PC-3 (cell line): ENCODE measurements at regions not wholly inside any gene's neighbourhood (a gene's known extent, or its start where the extent isn't known, plus 50 kb on each side); places are given as distances from the start of the nearest gene placed in this dataset.

Experiments
- ATAC-seq: fragments of 200-7000 bp; cut with Tn5 transposase; 2 replicates; pipeline ENCODE4 v1.9.1; 2020; ENCODE audit warnings: mild to moderate bottlenecking, moderate library complexity
- BruUV-seq: library from RNA; stranded (reverse); fragments of 400-500 nt; replicated peaks from 2 replicates; lab custom pipeline; 2021; lab: Mats Ljungman, UMichigan
- CTCF ChIA-PET: fragments of 300-600 bp; sonication (Branson Sonifier 250); formaldehyde crosslinking; loops from one replicate; lab custom pipeline; 2022; ENCODE audit warnings: antibody characterized with exemption; lab: Charles Lee
- POLR2A ChIA-PET: fragments of 300-600 bp; sonication (Branson Sonifier 250); formaldehyde crosslinking; loops from one replicate; lab custom pipeline; 2022; ENCODE audit warnings: antibody characterized with exemption; ENCODE audit not compliant: unreplicated experiment; lab: Charles Lee
- DNase-seq: peaks from one replicate; pipeline ENCODE4 v3.0.0-alpha.2; 2015
- H2AFZ ChIP-seq: fragments of 300-600 bp; sonication (generic); 2 replicates; pipeline ENCODE4 v1.6.0; 2016; ENCODE audit warnings: antibody characterized with exemption, low read length
- H3F3A ChIP-seq: fragments of 300-600 bp; sonication (generic); one replicate; pipeline ENCODE4 v1.6.0; 2017; ENCODE audit warnings: antibody characterized with exemption, low read length, control low read depth, mild to moderate bottlenecking; ENCODE audit not compliant: unreplicated experiment
- H3K27ac ChIP-seq: fragments of 300-600 bp; sonication (generic); 2 replicates; pipeline ENCODE4 v1.5.1; 2016; ENCODE audit warnings: mild to moderate bottlenecking, low read length
- H3K27me3 ChIP-seq: fragments of 300-600 bp; sonication (generic); 2 replicates; pipeline ENCODE4 v1.6.1; 2016; ENCODE audit warnings: low read length, mixed read lengths
- H3K36me3 ChIP-seq: fragments of 300-600 bp; sonication (generic); 2 replicates; pipeline ENCODE4 v1.6.1; 2016; ENCODE audit warnings: low read depth, mixed run types, low read length, mixed read lengths
- H3K4me1 ChIP-seq: fragments of 300-600 bp; sonication (generic); 2 replicates; pipeline ENCODE4 v1.5.1; 2016; ENCODE audit warnings: low read length; ENCODE audit not compliant: insufficient read depth
- H3K4me2 ChIP-seq: fragments of 300-600 bp; sonication (generic); 2 replicates; pipeline ENCODE4 v1.6.0; 2016; ENCODE audit warnings: low read length
- H3K4me3 ChIP-seq: fragments of 300-600 bp; sonication (generic); 2 replicates; pipeline ENCODE4 v1.5.1; 2016; ENCODE audit warnings: mild to moderate bottlenecking, low read length, mixed read lengths
- H3K79me2 ChIP-seq: fragments of 300-600 bp; sonication (generic); 2 replicates; pipeline ENCODE4 v1.6.1; 2017; ENCODE audit warnings: low read length, mixed read lengths
- H3K9ac ChIP-seq: fragments of 300-600 bp; sonication (generic); 2 replicates; pipeline ENCODE4 v1.6.0; 2016; ENCODE audit warnings: mild to moderate bottlenecking, low read length
- H3K9me2 ChIP-seq: fragments of 300-600 bp; sonication (generic); replicated peaks from 2 replicates; pipeline ENCODE4 v1.6.1; 2016; ENCODE audit warnings: mixed run types, low read length, mixed read lengths
- H3K9me3 ChIP-seq: fragments of 300-600 bp; sonication (generic); 2 replicates; pipeline ENCODE4 v1.6.1; 2016; ENCODE audit warnings: low read length, mixed read lengths
- H4K20me1 ChIP-seq: fragments of 300-600 bp; sonication (generic); 2 replicates; pipeline ENCODE4 v1.6.1; 2016; ENCODE audit warnings: low read length, mixed read lengths
- CTCF ChIP-seq: fragments of 300-600 bp; sonication (generic); conservative IDR thresholded peaks from 2 replicates; pipeline ENCODE4 v1.5.1; 2017; ENCODE audit warnings: antibody characterized with exemption, low read depth, mild to moderate bottlenecking, low read length
- EZH2 ChIP-seq: fragments of 300-600 bp; sonication (generic); IDR thresholded peaks from one replicate; pipeline ENCODE4 v1.6.1; 2017; ENCODE audit warnings: antibody characterized with exemption, mild to moderate bottlenecking, low read length; ENCODE audit not compliant: unreplicated experiment
- EZH2phosphoT487 ChIP-seq: fragments of 300-600 bp; sonication (generic); IDR thresholded peaks from 2 replicates; pipeline ENCODE4 v1.6.1; 2018; ENCODE audit warnings: mild to moderate bottlenecking, antibody characterized with exemption, low read length, borderline replicate concordance
- intact Hi-C: fragments of 100-400 bp; cut with micrococcal nuclease; formaldehyde crosslinking; loops from 2 replicates; pipeline ENCODE4 v1.9.0; 2023

DNA sequence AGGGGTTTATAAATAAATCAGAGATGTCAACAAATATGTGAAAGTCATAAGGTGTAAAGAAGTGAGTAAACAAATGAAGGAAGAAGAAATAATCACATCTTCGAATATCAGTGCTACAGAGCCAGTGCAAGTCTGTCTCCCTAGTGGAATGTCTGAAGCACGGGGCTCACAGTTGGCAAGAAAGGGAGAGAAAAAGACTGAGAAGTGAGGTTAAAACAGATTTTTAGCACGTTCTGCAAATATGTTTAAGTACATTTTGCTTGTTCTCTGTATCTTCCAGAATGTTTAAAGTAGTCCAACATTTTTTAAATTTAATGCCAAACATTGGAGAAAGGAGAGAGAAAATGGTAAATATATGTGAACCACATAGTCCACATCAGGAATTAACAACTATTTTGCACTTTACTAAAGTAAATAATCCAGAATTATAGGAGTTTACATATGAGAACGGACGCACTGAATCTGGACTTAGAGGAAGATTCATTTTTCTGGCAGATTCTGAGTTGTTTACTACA is 682.4 kb downstream of the LTN1 start:
- no peak overlapping the region for H3K27ac ChIP-seq

GRCh38 chr21:28309596-28309995 is 683.1 kb downstream of the LTN1 start:
- no peaks in the 10 kb centered on the region for H3K79me2 ChIP-seq
- no peaks in the 10 kb centered on the region for H4K20me1 ChIP-seq
- H3K9me2 ChIP-seq: no peaks in the 10 kb centered on the region
- CTCF ChIA-PET: no interaction called here
- no peak overlapping the region for H3K4me3 ChIP-seq
- H3K4me2 ChIP-seq: no peak overlapping the region
- no TSS peak for BruUV-seq
- DNase-seq (no peak), ATAC-seq (no peak)
- H3K36me3 ChIP-seq: no peaks in the 10 kb centered on the region
- H3K4me1 ChIP-seq: 0 out of 2 replicates have a peak, but pooled peaks cover 9% of the 10 kb centered on the region
- H2AFZ ChIP-seq: no peak overlapping the region
- no peak overlapping the region for H3K27ac ChIP-seq
- no peak for TF ChIP-seq EZH2
- no peak for TF ChIP-seq EZH2phosphoT487
- no peak for TF ChIP-seq CTCF
- no peaks in the 10 kb centered on the region for H3K27me3 ChIP-seq
- POLR2A ChIA-PET: no interaction called here
- no peaks in the 10 kb centered on the region for H3K9me3 ChIP-seq
- H3F3A ChIP-seq: no peaks in the 10 kb centered on the region
- no peak overlapping the region for H3K9ac ChIP-seq
- intact Hi-C loops: no loop called here

More for the DNA sequence above, 682.4 kb downstream of the LTN1 start:
- intact Hi-C loops: no loop called here
- Histone ChIP-seq H2AFZ (no peak overlapping the region), H3K4me3 (no peak overlapping the region), H4K20me1 (no peaks in the 10 kb centered on the region), H3K9ac (no peak overlapping the region), H3F3A (no peaks in the 10 kb centered on the region), H3K36me3 (no peaks in the 10 kb centered on the region), H3K9me3 (no peaks in the 10 kb centered on the region), H3K79me2 (no peaks in the 10 kb centered on the region), H3K27me3 (no peaks in the 10 kb centered on the region), H3K4me1 (0 out of 2 replicates have a peak, but pooled peaks cover 9% of the 10 kb centered on the region), H3K4me2 (no peak overlapping the region), H3K9me2 (no peaks in the 10 kb centered on the region)
- TF ChIP-seq CTCF: no peak
- TF ChIP-seq EZH2: no peak
- no peak for TF ChIP-seq EZH2phosphoT487
- DNase-seq (no peak), ATAC-seq (no peak)
- POLR2A ChIA-PET: no interaction called here
- CTCF ChIA-PET: no interaction called here
- no TSS peak for BruUV-seq

- Histone ChIP-seq H3K9ac (no peak overlapping the region), H3K27me3 (no peaks in the 10 kb centered on the region), H3K9me2 (no peaks in the 10 kb centered on the region), H3K27ac (peak overlapping the region; percentile 9; the same call in 1 of the 2 replicates), H3K4me2 (no peak overlapping the region; the same call in 1 of the 2 replicates), H3K4me3 (no peak overlapping the region), H3K4me1 (0 out of 2 replicates have a peak, but pooled peaks cover 9% of the 10 kb centered on the region), H3K9me3 (no peaks in the 10 kb centered on the region), H3K79me2 (no peaks in the 10 kb centered on the region), H3F3A (no peaks in the 10 kb centered on the region), H4K20me1 (no peaks in the 10 kb centered on the region), H3K36me3 (no peaks in the 10 kb centered on the region), H2AFZ (no peak overlapping the region)
- no TSS peak for BruUV-seq
- ATAC-seq (peak; percentile 98), DNase-seq (peak; percentile 74)
- no peak for TF ChIP-seq EZH2
- POLR2A ChIA-PET: interaction anchor here (0.6 to 0.7 kb wide), 2 partner anchors 56 to 229 kb away, joined by 3 to 12 read pairs; no protein-coding TSS in a partner anchor
- CTCF ChIA-PET: no interaction called here
- intact Hi-C loops: no loop called here
Measured at GRCh38 chr21:28308516-28308915, 684.2 kb downstream of the LTN1 start.
